Mesenchymal stem cell (in vitro differentiated cells and primary cell): ENCODE measurements at regions not wholly inside any gene's neighbourhood (a gene's known extent, or its start where the extent isn't known, plus 50 kb on each side); places are given as distances from the start of the nearest gene placed in this dataset.

Experiments
- DNase-seq: peaks from one replicate; pipeline ENCODE4 v3.0.0-alpha.2; 2013
- H2AFZ ChIP-seq: one replicate; pipeline ENCODE4 v1.6.1; 2013; ENCODE audit warnings: low read depth, mild to moderate bottlenecking, control low read depth, inconsistent platforms, low read length, moderate library complexity
- H2AK5ac ChIP-seq: 2 replicates; pipeline ENCODE4 v1.6.1; 2013; ENCODE audit warnings: low read length, moderate library complexity, mild to moderate bottlenecking, inconsistent platforms; ENCODE audit not compliant: severe bottlenecking
- H2BK120ac ChIP-seq: one replicate; pipeline ENCODE4 v1.6.1; 2013; ENCODE audit warnings: low read depth, mild to moderate bottlenecking, inconsistent platforms, low read length, moderate library complexity
- H2BK12ac ChIP-seq, 2 experiments: one replicate each; pipeline ENCODE4 v1.6.1; 2013; ENCODE audit warnings: inconsistent platforms in 2 of 2, low read length in 2 of 2, mild to moderate bottlenecking in 2 of 2, moderate library complexity in 2 of 2, control low read depth in 1 of 2
- H2BK15ac ChIP-seq: one replicate; pipeline ENCODE4 v1.6.1; 2013; ENCODE audit warnings: mild to moderate bottlenecking, low read depth, inconsistent platforms; ENCODE audit not compliant: poor library complexity, severe bottlenecking
- H2BK5ac ChIP-seq: 2 replicates; pipeline ENCODE4 v1.6.1; 2013; ENCODE audit warnings: low read depth, mild to moderate bottlenecking, low read length, control low read depth, inconsistent platforms; ENCODE audit not compliant: poor library complexity, severe bottlenecking
- H3K14ac ChIP-seq, 2 experiments: one replicate each; pipeline ENCODE4 v1.6.1; 2013; ENCODE audit warnings: inconsistent platforms in 2 of 2, low read length in 2 of 2, control low read depth in 1 of 2, mild to moderate bottlenecking in 1 of 2, moderate library complexity in 1 of 2
- H3K18ac ChIP-seq, 2 experiments: one replicate each; pipeline ENCODE4 v1.6.1; 2013; ENCODE audit warnings: inconsistent platforms in 2 of 2, low read length in 2 of 2, control low read depth in 1 of 2, low read depth in 1 of 2, mild to moderate bottlenecking in 1 of 2
- H3K23ac ChIP-seq, 2 experiments: one replicate each; pipeline ENCODE4 v1.6.1; 2013; ENCODE audit warnings: inconsistent platforms in 2 of 2, low read length in 2 of 2, mild to moderate bottlenecking in 2 of 2, moderate library complexity in 2 of 2, control low read depth in 1 of 2
- H3K27ac ChIP-seq: 2 replicates; pipeline ENCODE4 v1.5.1; 2013; ENCODE audit warnings: mild to moderate bottlenecking, moderate library complexity, low read length, control low read depth, inconsistent platforms; ENCODE audit not compliant: poor library complexity, severe bottlenecking
- H3K27me3 ChIP-seq, 2 experiments: 2 replicates each; pipeline versions ENCODE4 v1.6.1 to v1.7.0; 2013; ENCODE audit warnings: low read length in 2 of 2, mild to moderate bottlenecking in 2 of 2, moderate library complexity in 2 of 2, control low read depth in 1 of 2, inconsistent platforms in 1 of 2; ENCODE audit not compliant: control insufficient read depth in 1 of 2, insufficient read depth in 1 of 2
- H3K36me3 ChIP-seq, 2 experiments: 2 replicates each; pipeline versions ENCODE4 v1.6.1 to v1.7.0; 2013; ENCODE audit warnings: low read length in 2 of 2, control low read depth in 1 of 2, inconsistent platforms in 1 of 2, low read depth in 1 of 2, mild to moderate bottlenecking in 1 of 2; ENCODE audit not compliant: insufficient read depth in 2 of 2, control insufficient read depth in 1 of 2
- H3K4ac ChIP-seq, 2 experiments: one replicate each; pipeline ENCODE4 v1.6.1; 2013; ENCODE audit warnings: inconsistent platforms in 2 of 2, low read length in 2 of 2, mild to moderate bottlenecking in 2 of 2, moderate library complexity in 2 of 2, control low read depth in 1 of 2, low read depth in 1 of 2
- H3K4me1 ChIP-seq: 2 replicates; pipeline ENCODE4 v1.6.1; 2013; ENCODE audit warnings: low read depth, low read length, control low read depth; ENCODE audit not compliant: control insufficient read depth, insufficient read depth
- H3K4me2 ChIP-seq: 2 replicates; pipeline ENCODE4 v1.6.1; 2013; ENCODE audit warnings: low read length, mild to moderate bottlenecking, inconsistent platforms; ENCODE audit not compliant: poor library complexity, severe bottlenecking
- H3K4me3 ChIP-seq, 2 experiments: 2 replicates each; pipeline versions ENCODE4 v1.5.1 to v1.7.0; 2013; ENCODE audit warnings: low read length in 2 of 2, mild to moderate bottlenecking in 2 of 2, control low read depth in 1 of 2, low read depth in 1 of 2; ENCODE audit not compliant: insufficient read depth in 1 of 2
- H3K79me1 ChIP-seq: replicated peaks from 2 replicates; pipeline ENCODE4 v1.6.1; 2013; ENCODE audit warnings: mild to moderate bottlenecking, control low read depth, low read length, inconsistent platforms; ENCODE audit not compliant: poor library complexity, severe bottlenecking
- H3K9ac ChIP-seq: 2 replicates; pipeline ENCODE4 v1.7.0; 2013; ENCODE audit warnings: mild to moderate bottlenecking, low read length, moderate library complexity
- H3K9me3 ChIP-seq: 2 replicates; pipeline ENCODE4 v1.7.0; 2013; ENCODE audit warnings: mild to moderate bottlenecking, low read length; ENCODE audit not compliant: control insufficient read depth
- H4K8ac ChIP-seq: one replicate; pipeline ENCODE4 v1.6.1; 2013; ENCODE audit warnings: inconsistent platforms, mild to moderate bottlenecking, low read length, moderate library complexity
- H4K91ac ChIP-seq: one replicate; pipeline ENCODE4 v1.6.1; 2013; ENCODE audit warnings: mild to moderate bottlenecking, low read length, inconsistent platforms
- WGBS: methylation state at CpG from one replicate; pipeline ENCODE4 v1.1.7; 2013; ENCODE audit warnings: mixed read lengths; 5-methylcytosine and 5-hydroxymethylcytosine counted together

- Histone ChIP-seq H3K4me1 (peaks cover 6% of the 10 kb centered on the region), H3K9ac (peak overlapping the region; percentile 22), H2BK15ac (no peak overlapping the region), H3K14ac (no peak overlapping the region), H3K18ac (no peak overlapping the region), H3K79me1 (peaks cover 11% of the 10 kb centered on the region), H3K4ac (no peak overlapping the region), H3K27me3 (no peaks in the 10 kb centered on the region), H2BK120ac (no peak overlapping the region), H4K91ac (no peak overlapping the region), H3K4me3 (no peak overlapping the region), H2BK12ac (no peak overlapping the region), H4K8ac (no peak overlapping the region), H2BK5ac (no peak overlapping the region), H2AFZ (no peak overlapping the region), H2AK5ac (no peak overlapping the region), H3K27ac (peak overlapping the region; percentile 81), H3K23ac (no peak overlapping the region), H3K4me2 (no peak overlapping the region), H3K36me3 (peaks cover 11 to 31% of the 10 kb centered on the region in 2 experiments), H3K9me3 (no peaks in the 10 kb centered on the region)
- 67% methylated on average over 3 of the region's 3 CpGs for WGBS
- peak; percentile 53 for DNase-seq
Observed at GRCh38 chr18:46220116-46220515, 115.9 kb downstream of the HAUS1 start.

- Histone ChIP-seq H4K8ac (no peak overlapping the region), H3K36me3 (peaks cover 5 to 18% of the 10 kb centered on the region in 2 experiments), H2AFZ (no peak overlapping the region), H3K14ac (no peak overlapping the region), H3K4me2 (no peak overlapping the region), H2BK15ac (no peak overlapping the region), H3K9me3 (no peaks in the 10 kb centered on the region), H3K79me1 (peaks cover 7% of the 10 kb centered on the region), H3K4me1 (peaks cover 6% of the 10 kb centered on the region), H2BK12ac (no peak overlapping the region), H2AK5ac (no peak overlapping the region), H4K91ac (no peak overlapping the region), H3K27me3 (no peaks in the 10 kb centered on the region), H3K9ac (no peak overlapping the region), H2BK5ac (no peak overlapping the region), H3K18ac (no peak overlapping the region), H3K4ac (no peak overlapping the region), H3K27ac (no peak overlapping the region), H3K23ac (no peak overlapping the region), H2BK120ac (no peak overlapping the region), H3K4me3 (no peak overlapping the region)
- 96% methylated on average over 3 of the region's 3 CpGs for WGBS
- no peak for DNase-seq
Observed at GRCh38 chr18:46222093-46222492, 117.9 kb downstream of the HAUS1 start.

GRCh38 chr18:46222710-46223360 is 118.7 kb downstream of the HAUS1 start:
- Histone ChIP-seq H4K91ac (no peak overlapping the region), H2BK12ac (no peak overlapping the region), H2AFZ (no peak overlapping the region), H3K9ac (no peak overlapping the region), H3K4me2 (no peak overlapping the region), H3K27me3 (no peaks in the 10 kb centered on the region), H3K4ac (no peak overlapping the region), H2BK15ac (no peak overlapping the region), H3K4me1 (peaks cover 6% of the 10 kb centered on the region), H3K14ac (no peak overlapping the region), H2BK120ac (no peak overlapping the region), H3K27ac (no peak overlapping the region), H4K8ac (no peak overlapping the region), H2BK5ac (no peak overlapping the region), H3K23ac (no peak overlapping the region), H3K18ac (no peak overlapping the region), H3K79me1 (peaks cover 7% of the 10 kb centered on the region), H2AK5ac (no peak overlapping the region), H3K4me3 (no peak overlapping the region), H3K9me3 (no peaks in the 10 kb centered on the region), H3K36me3 (peaks cover 5 to 14% of the 10 kb centered on the region in 2 experiments)
- 90% methylated on average over 4 of the region's 8 CpGs for WGBS
- DNase-seq, result no peak

GRCh38 chr18:46224181-46224775 is 120.1 kb downstream of the HAUS1 start:
- H3K23ac ChIP-seq, result no peak overlapping the region
- H3K79me1 ChIP-seq, result peaks cover 10% of the 10 kb centered on the region
- no peak overlapping the region for H4K91ac ChIP-seq
- no peak overlapping the region for H2AK5ac ChIP-seq
- H2AFZ ChIP-seq, result no peak overlapping the region
- no peak overlapping the region for H3K14ac ChIP-seq
- H3K18ac ChIP-seq, result no peak overlapping the region
- H3K4me3 ChIP-seq, result no peak overlapping the region
- no peak overlapping the region for H2BK15ac ChIP-seq
- H2BK120ac ChIP-seq, result no peak overlapping the region
- H2BK12ac ChIP-seq, result no peak overlapping the region
- no peak overlapping the region for H3K9ac ChIP-seq
- H2BK5ac ChIP-seq, result peak overlapping the region; percentile 66
- DNase-seq, result no peak
- 100% methylated on average over 1 of the region's 2 CpGs for WGBS
- H3K27me3 ChIP-seq, result no peaks in the 10 kb centered on the region
- no peaks in the 10 kb centered on the region for H3K9me3 ChIP-seq
- H3K36me3 ChIP-seq, result peaks cover 4 to 5% of the 10 kb centered on the region in 2 experiments
- H3K4ac ChIP-seq, result no peak overlapping the region
- no peak overlapping the region for H4K8ac ChIP-seq
- peaks cover 6% of the 10 kb centered on the region for H3K4me1 ChIP-seq
- H3K27ac ChIP-seq, result peak overlapping the region; percentile 62
- H3K4me2 ChIP-seq, result no peak overlapping the region
